Erythroblast (primary cell): ENCODE measurements at regions not wholly inside any gene's neighbourhood (a gene's known extent, or its start where the extent isn't known, plus 50 kb on each side); places are given as distances from the start of the nearest gene placed in this dataset.

ENCODE experiments used
- GATA1 ChIP-seq: IDR thresholded peaks from 2 replicates; pipeline ENCODE4 v1.6.1; 2011; ENCODE audit warnings: low read depth, mild to moderate bottlenecking, control low read depth, low read length, moderate library complexity
- POLR2A ChIP-seq: IDR thresholded peaks from 2 replicates; pipeline ENCODE4 v1.6.1; 2011; ENCODE audit warnings: mild to moderate bottlenecking, low read length

GRCh38 chr2:8094526-8094925 is 587.3 kb upstream of the ID2 start:
- TF ChIP-seq POLR2A = no peak
- no peak for TF ChIP-seq GATA1
